GM21786 (cell line): ENCODE measurements at regions not wholly inside any gene's neighbourhood (a gene's known extent, or its start where the extent isn't known, plus 50 kb on each side); places are given as distances from the start of the nearest gene placed in this dataset.

Experiments
- ATAC-seq: cut with Tn5 transposase; IDR thresholded peaks from one replicate; pipeline ENCODE4 v1.9.1; 2021; ENCODE audit not compliant: unreplicated experiment

- ATAC-seq: no peak
Measured at GRCh38 chr2:133766164-133766832, 198.0 kb upstream of the NCKAP5 start.

- no peak for ATAC-seq
Measured at GRCh38 chr2:133768256-133768655, 200.0 kb upstream of the NCKAP5 start.

DNA sequence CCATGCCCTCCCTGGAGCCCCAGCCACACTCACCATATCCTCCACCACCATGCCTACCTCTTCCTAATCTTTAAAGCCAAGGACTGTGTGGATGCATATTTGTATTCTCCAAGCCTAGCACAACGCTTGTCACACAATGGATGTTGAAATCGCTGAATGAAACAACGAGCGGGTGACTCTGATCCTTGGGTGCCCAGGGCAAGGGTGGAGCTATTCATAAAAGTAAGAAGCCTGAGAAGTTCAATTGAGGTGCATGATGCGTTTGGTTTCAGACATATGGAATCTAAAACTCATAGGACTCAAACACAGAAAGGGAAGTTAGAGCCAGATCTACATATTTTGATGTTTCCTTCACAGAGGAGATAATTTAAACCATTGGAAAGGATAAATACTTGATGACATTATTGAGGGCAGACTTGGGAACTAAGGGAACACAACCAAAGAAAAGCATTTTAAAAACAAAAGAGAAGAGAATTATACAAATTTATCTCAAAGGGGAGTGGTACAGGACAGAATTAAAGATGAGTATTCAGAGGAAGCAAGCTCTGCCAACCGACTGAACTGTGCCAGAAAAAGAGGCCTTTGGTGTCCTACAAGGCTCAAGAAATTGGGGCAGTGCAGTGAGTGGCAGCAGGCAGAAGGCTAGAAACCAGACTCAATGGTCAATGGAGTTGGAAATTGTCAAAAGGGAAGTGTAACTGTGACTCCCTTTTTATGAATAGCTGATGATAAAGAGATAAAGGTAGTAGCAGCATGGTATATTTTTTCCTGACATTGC is 200.6 kb upstream of the NCKAP5 start:
- ATAC-seq: no peak

GRCh38 chr2:133773854-133774653 is 205.8 kb upstream of the NCKAP5 start:
- no peak for ATAC-seq

- ATAC-seq: no peak
Measured at GRCh38 chr2:133774654-133775015, 206.4 kb upstream of the NCKAP5 start.

DNA sequence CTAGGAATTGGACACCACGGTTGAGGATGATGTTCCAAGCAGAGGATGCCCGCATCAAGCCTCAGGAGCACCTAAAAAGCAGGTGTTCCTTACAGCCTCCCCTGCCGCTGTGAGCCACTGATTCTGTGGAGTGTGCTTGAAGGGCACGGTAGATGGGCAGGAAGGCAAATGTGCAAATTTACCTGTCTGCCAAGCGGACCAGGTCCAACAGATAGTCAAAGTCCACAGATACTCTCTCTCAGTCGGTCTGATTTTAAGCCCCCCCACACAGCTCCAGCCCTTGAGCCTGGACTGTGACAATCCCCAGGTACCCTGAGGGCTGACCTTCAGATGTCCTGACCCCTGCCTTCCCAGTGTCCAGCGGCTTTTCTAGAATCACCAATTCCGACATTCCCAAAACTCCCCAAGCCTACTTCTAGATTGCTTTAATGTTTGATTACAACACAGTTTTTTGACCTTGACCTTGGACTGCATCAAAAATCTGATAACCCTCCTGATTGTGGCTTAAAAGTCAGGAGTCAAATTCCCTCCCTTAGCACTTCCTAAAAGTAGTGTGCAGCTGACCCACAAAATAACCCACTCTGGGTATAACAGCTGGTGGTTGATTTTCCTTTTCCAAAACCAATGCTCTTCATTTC is 208.8 kb upstream of the NCKAP5 start:
- ATAC-seq: no peak

- no peak for ATAC-seq
Measured at GRCh38 chr2:133777574-133777960, 209.3 kb upstream of the NCKAP5 start.

DNA sequence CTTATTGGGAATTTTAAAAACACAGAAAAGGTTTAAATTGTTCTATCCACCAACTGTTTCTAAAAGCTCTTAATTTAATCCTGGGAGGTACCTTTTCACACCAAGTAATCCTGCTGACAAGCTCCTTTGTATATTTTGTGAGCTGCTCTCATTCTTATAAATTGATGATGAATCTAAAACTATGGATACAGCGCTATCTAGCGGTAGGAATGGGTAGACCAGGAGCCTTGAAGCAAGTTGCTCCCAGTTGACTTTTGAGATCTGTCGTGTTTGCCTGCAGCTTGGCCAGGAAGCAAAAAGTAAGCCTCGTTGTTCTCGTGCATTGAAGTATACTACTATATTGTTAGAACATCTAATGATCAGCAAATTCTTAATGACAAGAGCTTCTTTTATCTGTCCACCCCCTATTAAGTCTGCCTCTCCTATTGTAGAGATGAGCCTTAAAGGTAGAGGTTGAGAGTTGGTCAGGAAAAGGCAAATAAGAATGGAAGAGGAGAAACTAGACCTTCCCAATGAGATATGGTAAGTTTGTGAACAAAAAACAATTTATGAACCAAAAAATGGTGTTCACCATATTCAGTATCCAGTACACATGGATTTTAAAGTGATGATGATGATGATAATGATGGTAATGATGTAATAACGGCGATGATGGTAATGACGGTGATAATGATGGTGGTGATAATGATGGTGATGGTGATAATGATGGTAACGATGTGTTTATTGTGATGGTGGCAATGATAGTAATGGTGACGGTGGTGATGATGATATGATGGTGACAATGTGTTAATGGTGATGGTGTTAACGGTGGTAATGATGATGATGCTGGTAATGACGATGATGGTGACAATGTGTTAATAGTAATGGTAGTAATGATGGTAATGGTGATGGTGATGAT is 212.1 kb upstream of the NCKAP5 start:
- no peak for ATAC-seq

DNA sequence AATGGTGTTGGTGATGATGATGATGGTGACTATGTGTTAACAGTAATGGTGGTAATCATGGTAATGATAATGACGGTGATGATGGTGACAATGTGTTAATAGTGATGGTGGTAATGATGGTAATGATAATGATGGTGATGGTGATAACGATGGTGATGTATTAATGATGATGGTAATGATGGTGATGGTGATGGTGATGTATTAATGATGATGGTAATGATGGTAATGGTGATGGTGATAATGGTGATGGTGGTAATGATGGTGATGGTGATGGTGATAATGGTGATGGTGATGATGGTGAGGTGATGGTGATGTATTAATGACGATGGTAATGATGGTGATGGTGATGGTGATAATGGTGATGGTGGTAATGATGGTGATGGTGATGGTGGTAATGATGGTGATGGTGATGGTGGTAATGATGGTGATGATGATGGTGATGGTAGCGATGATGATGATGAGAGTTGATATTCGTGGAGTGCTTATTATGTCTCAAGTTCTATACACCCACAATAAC is 212.8 kb upstream of the NCKAP5 start:
- ATAC-seq: no peak

GRCh38 chr2:133787207-133787606 is 218.9 kb upstream of the NCKAP5 start:
- no peak for ATAC-seq

DNA sequence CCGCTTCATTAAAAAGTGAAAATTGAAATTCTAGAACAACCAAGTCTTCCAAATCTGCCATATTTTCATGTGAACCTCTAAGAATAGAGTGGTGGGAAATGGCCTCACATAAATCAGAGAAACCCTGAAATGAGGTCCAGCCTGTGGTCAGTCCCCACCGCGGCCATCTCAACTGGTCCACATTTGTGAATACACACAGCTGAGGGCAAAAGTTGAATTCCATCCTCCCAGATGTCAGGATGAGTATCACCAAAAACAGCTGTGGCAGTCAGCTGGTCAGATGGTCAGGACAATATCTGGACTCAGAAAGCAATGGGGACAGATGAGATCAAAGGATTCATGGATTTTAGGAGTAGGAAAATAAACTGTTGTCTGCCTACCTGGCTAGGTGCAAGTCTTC is 219.4 kb upstream of the NCKAP5 start:
- no peak for ATAC-seq

DNA sequence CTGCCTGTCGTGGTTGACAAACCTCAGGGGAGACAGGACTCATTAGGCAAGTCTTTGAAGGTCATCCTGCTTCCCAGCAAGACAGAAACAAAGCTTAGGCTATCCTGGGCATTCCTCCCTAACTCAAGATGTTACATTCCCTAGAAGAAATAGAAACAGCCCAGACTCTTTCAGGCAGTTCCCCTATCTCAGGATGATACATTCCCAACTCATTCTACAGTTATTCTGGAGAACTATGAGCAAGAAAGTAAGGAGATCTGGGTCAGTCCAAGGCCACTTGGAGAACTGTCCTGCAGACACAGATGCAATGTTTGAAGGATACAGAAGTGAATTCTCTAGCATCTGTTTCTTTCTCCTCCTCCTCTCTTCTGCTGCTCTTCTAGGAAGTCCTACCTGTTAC is 220.1 kb upstream of the NCKAP5 start:
- ATAC-seq: no peak

DNA sequence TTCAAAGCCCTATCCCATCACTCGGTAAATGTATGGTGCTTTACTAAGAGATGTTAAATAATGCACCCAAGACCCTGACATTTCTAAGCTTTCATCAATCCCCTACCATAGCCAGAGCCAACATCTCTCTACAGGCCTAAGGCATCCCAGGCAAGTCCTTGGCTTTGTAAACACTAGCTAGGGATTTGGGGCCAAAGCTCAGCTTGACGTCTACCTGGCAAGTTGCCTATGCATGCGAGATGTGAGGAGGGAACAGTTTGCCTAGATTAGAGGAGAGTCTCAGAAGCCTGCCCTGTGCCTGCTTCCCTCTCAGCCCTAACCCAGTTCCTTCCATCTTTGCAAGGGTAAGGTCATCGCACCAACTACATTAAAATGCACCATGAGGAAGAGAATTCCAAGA is 221.5 kb upstream of the NCKAP5 start:
- no peak for ATAC-seq

DNA sequence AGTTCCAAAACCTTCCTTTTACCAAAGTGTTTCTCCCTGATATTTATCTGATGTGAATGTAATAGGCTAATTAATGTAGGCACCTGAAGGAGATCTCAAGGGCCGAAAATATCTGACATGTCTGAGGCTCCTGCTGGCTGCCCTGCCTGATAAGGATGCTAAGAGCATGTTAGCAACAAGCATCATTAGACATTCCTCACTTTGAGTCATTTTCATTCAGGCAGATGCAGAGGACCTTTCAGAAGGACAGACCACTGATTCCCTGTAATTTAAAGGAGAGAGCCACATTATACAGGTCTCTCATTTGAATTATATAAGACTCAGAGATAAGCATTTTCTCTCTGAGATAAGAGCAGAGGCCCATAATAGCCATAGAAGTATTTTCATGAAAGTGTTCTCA is 222.4 kb upstream of the NCKAP5 start:
- ATAC-seq: no peak

- no peak for ATAC-seq
Measured at GRCh38 chr2:133791191-133791590, 222.9 kb upstream of the NCKAP5 start.

DNA sequence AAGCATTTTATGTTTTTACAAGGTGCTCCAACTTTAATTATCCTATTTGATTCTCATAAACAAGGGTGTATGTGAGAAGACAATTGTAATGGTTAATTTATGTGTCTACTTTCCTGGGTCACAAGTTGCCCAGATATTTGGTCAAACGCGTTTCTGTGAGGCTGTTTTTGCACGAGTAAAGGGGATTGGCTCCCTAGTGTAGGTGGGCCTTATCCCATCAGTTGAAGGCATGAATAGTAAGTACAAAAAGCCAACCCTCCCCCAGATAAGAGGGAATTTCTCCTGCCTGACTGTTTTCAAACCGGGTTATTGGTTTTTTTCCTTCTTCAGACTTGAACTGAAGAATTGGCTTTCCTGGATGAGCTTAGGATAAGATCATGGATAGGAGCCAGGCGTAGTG is 224.0 kb upstream of the NCKAP5 start:
- no peak for ATAC-seq

GRCh38 chr2:133794114-133794513 is 225.9 kb upstream of the NCKAP5 start:
- ATAC-seq: no peak

GRCh38 chr2:133801946-133802345 is 233.7 kb upstream of the NCKAP5 start:
- no peak for ATAC-seq

DNA sequence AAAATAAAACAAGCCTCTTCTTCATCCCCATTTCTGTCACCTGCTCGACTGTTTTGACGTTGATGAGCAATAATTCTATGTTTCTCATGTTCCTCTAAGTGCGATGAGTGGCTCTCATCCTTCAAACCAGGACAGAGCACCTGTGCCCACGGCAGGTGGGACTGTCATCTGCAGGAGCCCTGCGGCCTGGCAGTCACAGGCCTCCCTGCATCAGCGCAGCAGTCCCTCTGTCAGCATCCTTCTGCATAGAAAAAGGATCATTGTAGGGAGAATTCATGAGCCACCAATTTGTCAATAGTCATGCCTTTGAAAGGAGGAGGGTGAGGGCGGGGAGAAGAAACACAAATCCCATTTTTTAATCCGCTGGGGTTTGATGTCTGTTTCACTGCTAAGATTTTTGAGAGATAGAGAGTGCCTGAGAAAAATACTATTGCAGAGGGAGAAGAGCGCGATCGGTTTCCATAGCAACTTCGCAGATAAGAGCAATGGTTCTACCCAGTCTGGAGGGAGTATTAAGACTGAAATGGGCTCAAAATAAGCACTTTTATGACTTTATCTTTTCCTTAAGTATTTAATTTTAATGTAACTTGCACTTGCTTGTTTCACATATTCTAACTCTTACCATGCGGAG is 234.3 kb upstream of the NCKAP5 start:
- no peak for ATAC-seq

DNA sequence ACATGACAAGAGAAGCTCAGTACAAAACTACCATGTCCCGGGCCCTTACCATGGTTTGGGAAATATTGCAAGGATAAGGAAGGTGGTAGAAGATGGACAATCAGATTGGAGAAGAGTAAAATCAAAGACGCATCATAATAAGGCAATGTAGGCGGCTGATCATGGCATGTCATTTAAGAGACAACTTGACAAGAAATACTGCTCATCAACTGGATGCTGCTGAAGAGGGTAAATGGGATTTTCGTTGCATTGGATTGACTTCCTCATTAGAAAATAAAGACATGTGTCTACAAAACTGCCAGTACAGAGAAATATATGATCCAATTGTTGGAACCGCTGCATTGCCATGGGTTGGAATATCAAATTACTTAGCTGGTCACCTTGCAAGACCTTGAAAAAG is 238.3 kb upstream of the NCKAP5 start:
- no peak for ATAC-seq
